Aorta (tissue), 5 donors: ENCODE measurements at regions not wholly inside any gene's neighbourhood (a gene's known extent, or its start where the extent isn't known, plus 50 kb on each side); places are given as distances from the start of the nearest gene placed in this dataset.

Source experiments
- ATAC-seq: fragments of 200-7000 bp; cut with Tn5 transposase; one replicate; pipeline ENCODE4 v1.9.1; 2022; ENCODE audit warnings: moderate library complexity; ENCODE audit not compliant: low FRiP score
- DNase-seq, 2 donors: peaks; one replicate each; pipeline ENCODE4 v3.0.0-alpha.2; 2020
- H3K27ac ChIP-seq, 2 donors: one replicate each; pipeline ENCODE4 v1.5.1; 2013; ENCODE audit warnings: low read length in 2 of 2, mild to moderate bottlenecking in 2 of 2, moderate library complexity in 2 of 2, control low read depth in 1 of 2, inconsistent platforms in 1 of 2, low read depth in 1 of 2
- H3K27me3 ChIP-seq, 2 donors: one replicate each; pipeline ENCODE4 v1.6.1; 2013; ENCODE audit warnings: control low read depth in 1 of 2, low read length in 1 of 2, mild to moderate bottlenecking in 1 of 2, moderate library complexity in 1 of 2; ENCODE audit not compliant: insufficient read depth in 2 of 2, control insufficient read depth in 1 of 2
- H3K36me3 ChIP-seq, 2 donors: one replicate each; pipeline ENCODE4 v1.6.1; 2013; ENCODE audit warnings: control low read depth in 1 of 2, low read length in 1 of 2, mild to moderate bottlenecking in 1 of 2; ENCODE audit not compliant: insufficient read depth in 2 of 2, control insufficient read depth in 1 of 2
- H3K4me1 ChIP-seq, 2 donors: one replicate each; pipeline ENCODE4 v1.6.1; 2013; ENCODE audit warnings: low read length in 2 of 2, control low read depth in 1 of 2, mild to moderate bottlenecking in 1 of 2, moderate library complexity in 1 of 2; ENCODE audit not compliant: insufficient read depth in 2 of 2, control insufficient read depth in 1 of 2
- H3K4me3 ChIP-seq, 2 donors: one replicate each; pipeline ENCODE4 v1.5.1; 2013; ENCODE audit warnings: low read length in 2 of 2, control low read depth in 1 of 2, mild to moderate bottlenecking in 1 of 2
- H3K9me3 ChIP-seq: one replicate; pipeline ENCODE4 v1.6.1; 2013; ENCODE audit warnings: mild to moderate bottlenecking, low read length; ENCODE audit not compliant: control insufficient read depth
- WGBS, 2 donors: extraction: QIAGEN DNeasy Blood & Tissue Kit; methylation state at CpG; one replicate each; pipeline ENCODE4 v1.1.7; 2013; 5-methylcytosine and 5-hydroxymethylcytosine counted together
- intact Hi-C, 2 donors: fragments of 100-400 bp; cut with DNase I; formaldehyde crosslinking; loops; one replicate each; pipeline versions ENCODE4 v1.14.2 to v1.15.0; 2022
- donor health status: healthy with polysubstance abuse.
- donor health status: Bipolar disorder and iron deficiency.
- donor health status: DM: no; HTN: no; CAD: no.
- donor health status: DM: no; HTN: no; CAD: no.
- donor health status: DM: yes; HTN: yes; CAD: no.

DNA sequence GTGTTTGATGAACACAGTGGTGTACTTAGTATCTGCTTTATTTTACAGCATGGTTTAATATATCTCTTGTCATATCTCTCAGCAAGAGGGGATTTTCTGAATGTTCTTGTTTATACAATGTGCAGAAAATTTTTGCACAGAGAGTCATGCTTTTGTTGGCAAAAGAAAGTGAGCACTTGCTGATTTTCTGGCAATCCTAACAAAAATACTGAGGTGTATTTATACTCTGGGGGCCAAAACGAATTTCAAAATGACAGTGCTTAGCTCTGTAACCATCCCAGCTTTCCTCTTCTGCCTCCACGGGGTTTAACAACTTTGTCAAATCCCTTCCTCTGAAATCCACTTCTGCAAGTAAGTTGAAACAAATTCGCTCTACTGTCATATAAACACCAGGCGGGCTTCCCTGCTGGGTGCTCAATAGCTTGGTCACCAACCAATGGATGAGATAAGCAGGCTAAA lies 169.2 kb downstream of the NOC3L start:
- no peaks in the 10 kb centered on the region for H3K36me3 ChIP-seq
- DNase-seq (no peak), ATAC-seq (peak; percentile 37)
- H3K27ac ChIP-seq, result peak overlapping the region in 1 of 2 donors; percentile 40
- WGBS, 2 donors, result 0 to 4% methylated on average over 4 of the region's 4 CpGs
- H3K27me3 ChIP-seq, result no peaks in the 10 kb centered on the region
- H3K4me3 ChIP-seq, result no peak overlapping the region
- peaks cover 4 to 11% of the 10 kb centered on the region in 2 donors for H3K4me1 ChIP-seq
- intact Hi-C loops, result loop anchor here in 1 of 2 donors (5.0 kb wide), 1 partner anchor 46 kb away; no protein-coding TSS in a partner anchor
- H3K9me3 ChIP-seq, result no peaks in the 10 kb centered on the region

DNA sequence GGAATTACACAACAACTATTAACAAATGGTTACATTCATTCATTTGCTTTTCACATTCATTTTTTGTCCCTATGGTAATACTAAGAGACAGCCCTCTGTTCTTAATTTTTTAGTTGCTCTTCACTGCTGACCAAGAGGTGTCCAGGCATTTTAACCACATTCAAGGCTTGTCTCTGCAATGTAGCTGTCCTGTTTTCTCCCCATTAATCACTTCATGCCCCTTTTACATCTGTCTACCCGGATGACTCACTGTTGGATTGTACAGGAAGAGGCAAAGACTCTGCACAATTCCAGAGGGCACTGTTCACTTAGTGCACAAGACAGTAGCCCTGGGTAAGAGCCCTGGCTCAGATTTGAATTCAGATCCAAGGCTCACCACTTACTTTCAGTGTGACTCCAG lies 168.5 kb downstream of the NOC3L start:
- 18 to 24% methylated on average over 1 of the region's 1 CpG for WGBS, 2 donors
- Histone ChIP-seq H3K36me3 (no peaks in the 10 kb centered on the region), H3K27ac (peak overlapping the region in 1 of 2 donors; percentile 14), H3K4me1 (peaks cover 4 to 11% of the 10 kb centered on the region in 2 donors), H3K27me3 (no peaks in the 10 kb centered on the region), H3K4me3 (no peak overlapping the region), H3K9me3 (no peaks in the 10 kb centered on the region)
- ATAC-seq, result peak; percentile 41
- intact Hi-C loops, result loop anchor here in 1 of 2 donors (5.0 kb wide), 1 partner anchor 47 kb away; no protein-coding TSS in a partner anchor
- no peak for DNase-seq

DNA sequence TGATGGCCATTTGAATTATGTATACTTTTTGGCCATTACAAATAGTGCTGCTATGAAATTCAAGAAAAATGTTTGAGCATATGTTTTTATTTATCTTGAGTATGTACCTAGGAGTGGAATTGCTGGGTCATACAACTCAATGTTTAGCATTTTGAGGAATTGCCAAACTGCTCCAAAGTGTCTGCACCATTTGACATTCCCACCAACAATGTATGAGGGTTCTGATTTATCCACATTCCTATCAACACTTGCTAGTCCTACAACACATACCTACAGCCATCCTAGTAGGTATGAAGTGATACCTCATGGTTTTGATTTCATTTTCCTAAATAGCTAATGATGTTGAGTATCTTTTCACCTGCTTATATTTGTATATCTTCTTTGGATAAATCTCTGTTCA lies 165.5 kb downstream of the NOC3L start:
- Histone ChIP-seq H3K4me1 (peaks cover 4 to 11% of the 10 kb centered on the region in 2 donors), H3K27ac (no peak overlapping the region), H3K27me3 (no peaks in the 10 kb centered on the region), H3K36me3 (no peaks in the 10 kb centered on the region), H3K4me3 (no peak overlapping the region), H3K9me3 (no peaks in the 10 kb centered on the region)
- intact Hi-C loops, result loop anchor here in 1 of 2 donors (5.0 kb wide), 1 partner anchor 50 kb away; no protein-coding TSS in a partner anchor
- no peak for ATAC-seq
- no peak for DNase-seq

DNA sequence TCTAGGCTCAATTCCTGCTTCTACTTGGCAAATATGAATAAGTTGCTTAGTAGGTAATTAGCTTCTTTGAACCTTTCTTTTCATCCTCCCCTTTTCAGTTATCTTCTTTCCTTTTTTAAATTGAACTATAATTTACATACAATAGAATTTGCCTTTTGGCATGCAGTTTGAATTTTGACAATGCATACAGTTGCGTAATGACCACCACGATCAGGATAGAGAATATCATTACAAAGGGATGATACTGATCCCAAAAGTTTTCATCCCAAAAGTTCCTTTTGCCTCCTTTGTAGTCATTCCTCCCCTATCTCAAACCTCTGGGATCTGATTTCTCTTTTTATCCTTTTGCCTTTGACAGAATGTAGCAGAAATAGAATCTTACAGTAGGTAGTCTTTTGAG lies 164.4 kb downstream of the NOC3L start:
- ATAC-seq (no peak), DNase-seq (no peak)
- Histone ChIP-seq H3K36me3 (no peaks in the 10 kb centered on the region), H3K4me1 (peaks cover 4 to 5% of the 10 kb centered on the region in 2 donors), H3K9me3 (no peaks in the 10 kb centered on the region), H3K4me3 (no peak overlapping the region), H3K27me3 (no peaks in the 10 kb centered on the region), H3K27ac (no peak overlapping the region)
- 71 to 96% methylated on average over 2 of the region's 2 CpGs for WGBS, 2 donors
- intact Hi-C loops, result loop anchor here in 1 of 2 donors (5.0 kb wide), 1 partner anchor 51 kb away; no protein-coding TSS in a partner anchor

DNA sequence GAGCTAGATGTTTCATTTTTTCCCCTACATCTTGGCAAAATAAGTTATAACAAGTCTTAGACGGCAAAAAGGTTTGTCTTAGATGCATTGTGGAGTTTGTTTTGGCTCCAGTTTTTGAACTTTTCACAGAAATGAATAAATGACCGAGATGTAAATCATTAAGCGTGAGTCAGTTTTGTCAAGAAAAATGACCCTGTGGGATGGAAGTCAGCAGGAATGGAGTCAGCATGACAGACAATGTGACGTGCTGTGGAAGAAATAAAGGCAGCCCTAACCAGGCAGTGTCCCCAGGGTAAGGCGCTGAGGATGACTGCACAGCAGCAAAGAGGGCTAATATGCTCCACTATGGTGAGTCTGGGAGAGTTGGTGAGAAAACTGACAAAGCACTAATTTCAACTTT lies 163.2 kb downstream of the NOC3L start:
- WGBS, 2 donors, result 8 to 13% methylated on average over 5 of the region's 5 CpGs
- no peak overlapping the region for H3K27ac ChIP-seq
- H3K4me1 ChIP-seq, result no peaks in the 10 kb centered on the region
- intact Hi-C loops, result loop anchor here in 1 of 2 donors (5.0 kb wide), 1 partner anchor 52 kb away; no protein-coding TSS in a partner anchor
- H3K36me3 ChIP-seq, result no peaks in the 10 kb centered on the region
- H3K4me3 ChIP-seq, result no peak overlapping the region
- H3K9me3 ChIP-seq, result no peaks in the 10 kb centered on the region
- H3K27me3 ChIP-seq, result no peaks in the 10 kb centered on the region
- no peak for DNase-seq
- ATAC-seq, result peak; percentile 74

DNA sequence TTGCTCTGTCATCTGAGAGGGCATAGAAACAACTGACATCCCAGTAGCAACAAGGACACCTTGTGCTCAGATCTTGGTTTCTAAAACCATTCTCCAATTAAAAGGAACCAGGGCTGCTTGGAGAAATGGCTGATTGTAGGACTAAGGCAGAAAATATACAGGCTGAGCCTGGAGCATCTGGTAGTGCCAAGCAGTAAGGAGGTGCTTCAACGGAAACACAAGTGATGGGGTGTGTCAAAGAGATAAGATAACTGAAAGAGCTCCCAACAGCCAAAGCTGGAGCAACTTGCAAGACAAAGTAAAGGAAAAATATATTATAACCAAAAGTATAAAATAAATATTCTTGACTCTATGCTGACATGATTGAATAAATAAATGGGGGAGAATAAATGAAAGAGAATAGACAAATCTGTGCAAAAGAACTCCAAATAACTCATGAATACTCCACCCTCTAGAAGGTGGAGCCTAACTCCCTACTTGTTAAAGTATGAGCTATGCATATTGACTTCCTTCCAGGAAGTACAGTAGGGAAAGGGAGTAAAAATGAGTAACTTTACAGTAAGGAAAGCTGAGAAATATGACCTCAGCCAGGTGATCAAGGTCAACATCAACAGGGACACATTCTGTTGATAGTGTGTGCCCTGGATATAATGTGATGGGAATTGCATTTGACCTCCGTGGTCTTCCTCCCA lies 162.4 kb downstream of the NOC3L start:
- H3K36me3 ChIP-seq, result no peaks in the 10 kb centered on the region
- no peak for ATAC-seq

DNA sequence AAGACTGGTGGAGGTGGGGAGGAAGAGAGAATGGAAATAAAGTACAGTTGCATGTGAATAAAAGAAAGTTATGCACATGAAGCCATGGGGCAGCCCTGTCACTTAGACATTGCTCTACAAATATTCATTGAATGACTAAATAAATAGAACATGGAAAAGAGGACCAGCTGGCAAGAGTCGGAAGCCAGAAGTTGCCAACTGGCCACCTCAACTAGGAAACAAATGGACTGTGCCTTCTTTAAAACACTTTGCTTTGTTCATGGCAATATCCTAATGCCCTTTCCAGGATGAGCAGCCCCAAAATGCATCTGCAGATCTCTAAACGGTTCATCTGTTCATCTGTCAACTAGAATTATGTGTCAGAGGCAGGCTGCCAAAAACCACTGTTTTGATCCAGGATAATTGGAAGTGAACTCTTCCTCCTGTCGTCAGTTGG lies 157.3 kb downstream of the NOC3L start:
- Histone ChIP-seq H3K4me1 (peaks cover 0 to under 1% of the 10 kb centered on the region in 2 donors), H3K27me3 (no peaks in the 10 kb centered on the region), H3K4me3 (no peak overlapping the region), H3K27ac (no peak overlapping the region), H3K9me3 (no peaks in the 10 kb centered on the region), H3K36me3 (no peaks in the 10 kb centered on the region)
- 8 to 12% methylated on average over 3 of the region's 3 CpGs for WGBS, 2 donors
- ATAC-seq (no peak), DNase-seq (no peak)
- intact Hi-C loops, result no loop called here

More for the DNA sequence above, 162.4 kb downstream of the NOC3L start:
- Histone ChIP-seq H3K4me3 (no peak overlapping the region), H3K9me3 (no peaks in the 10 kb centered on the region), H3K27me3 (no peaks in the 10 kb centered on the region), H3K27ac (no peak overlapping the region), H3K4me1 (no peaks in the 10 kb centered on the region)
- no peak for DNase-seq
- intact Hi-C loops, result no loop called here
- 90 to 91% methylated on average over 2 of the region's 2 CpGs for WGBS, 2 donors

DNA sequence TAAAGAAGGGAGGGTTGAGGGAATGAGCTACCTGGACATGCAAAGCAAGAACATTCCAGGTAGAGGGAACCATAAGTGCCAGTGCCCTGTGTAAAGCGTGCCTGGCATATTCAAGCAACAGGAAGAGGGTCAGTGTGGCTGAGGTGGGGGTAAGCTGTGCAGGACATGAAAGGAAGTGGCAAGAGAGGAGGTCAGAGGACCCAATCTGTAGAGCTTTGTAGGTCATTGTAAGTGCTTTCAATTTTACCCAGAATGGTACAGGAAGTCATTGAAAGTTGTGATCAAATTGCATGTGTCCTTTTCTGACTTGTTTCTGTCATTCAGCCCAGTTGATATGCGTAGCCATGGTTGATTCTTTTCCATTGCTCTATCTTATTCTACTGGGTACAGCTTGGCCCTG lies 156.6 kb downstream of the NOC3L start:
- H3K4me1 ChIP-seq, result peaks cover 0 to 6% of the 10 kb centered on the region in 2 donors
- H3K4me3 ChIP-seq, result no peak overlapping the region
- no peaks in the 10 kb centered on the region for H3K9me3 ChIP-seq
- no peak overlapping the region for H3K27ac ChIP-seq
- intact Hi-C loops, result no loop called here
- DNase-seq (no peak), ATAC-seq (no peak)
- H3K36me3 ChIP-seq, result no peaks in the 10 kb centered on the region
- H3K27me3 ChIP-seq, result no peaks in the 10 kb centered on the region
- WGBS, 2 donors, result 50 to 69% methylated on average over 2 of the region's 2 CpGs

DNA sequence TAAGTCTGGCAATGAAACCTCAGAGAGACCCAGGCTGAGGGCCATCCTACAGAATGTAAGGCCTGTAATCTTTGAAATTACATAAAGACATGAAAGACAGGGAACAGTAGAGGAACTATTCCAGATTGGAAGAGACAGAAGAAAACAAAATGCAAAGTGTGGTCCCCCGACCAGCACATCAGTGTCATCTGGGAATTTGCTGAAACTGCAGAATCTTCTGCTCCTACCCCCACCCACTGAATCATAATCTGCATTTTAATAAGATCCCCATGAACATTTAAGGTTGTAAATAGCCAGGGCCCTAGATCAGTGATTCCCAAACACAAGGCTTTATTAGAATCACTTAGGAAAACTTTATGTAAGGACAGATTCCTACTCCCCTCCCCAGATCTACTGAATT lies 154.4 kb downstream of the NOC3L start:
- H3K27me3 ChIP-seq, result no peaks in the 10 kb centered on the region
- H3K4me3 ChIP-seq, result no peak overlapping the region
- DNase-seq (no peak), ATAC-seq (no peak)
- intact Hi-C loops, result no loop called here
- WGBS, 2 donors, result 91 to 95% methylated on average over 1 of the region's 1 CpG
- H3K4me1 ChIP-seq, result peaks cover under 1 to 6% of the 10 kb centered on the region in 2 donors
- H3K27ac ChIP-seq, result peak overlapping the region in 1 of 2 donors; percentile 7
- H3K36me3 ChIP-seq, result no peaks in the 10 kb centered on the region
- H3K9me3 ChIP-seq, result no peaks in the 10 kb centered on the region
